Osteocyte (in vitro differentiated cells): ENCODE measurements at regions not wholly inside any gene's neighbourhood (a gene's known extent, or its start where the extent isn't known, plus 50 kb on each side); places are given as distances from the start of the nearest gene placed in this dataset.
"Not testable (repeated sequence)": the region's sequence is repeated elsewhere in the genome, so short reads cannot be mapped to it uniquely, and the experiment has no call there.

Experiments used
- DNase-seq: peaks from one replicate; pipeline ENCODE4 v3.0.0; 2021; ENCODE audit warnings: mixed read lengths; ENCODE audit not compliant: unreplicated experiment; ENCODE audit errors: extremely low spot score
- H3K27ac Mint-ChIP-seq: one replicate; pipeline ENCODE4 v1.8.0; 2021; ENCODE audit warnings: mild to moderate bottlenecking, mixed read lengths; ENCODE audit not compliant: unreplicated experiment
- H3K27me3 Mint-ChIP-seq: one replicate; pipeline ENCODE4 v1.8.0; 2021; ENCODE audit warnings: mixed read lengths; ENCODE audit not compliant: unreplicated experiment
- H3K36me3 Mint-ChIP-seq: one replicate; pipeline ENCODE4 v1.8.0; 2021; ENCODE audit warnings: mixed read lengths; ENCODE audit not compliant: unreplicated experiment
- H3K4me1 Mint-ChIP-seq: one replicate; pipeline ENCODE4 v1.8.0; 2021; ENCODE audit warnings: mixed read lengths; ENCODE audit not compliant: unreplicated experiment
- H3K4me3 Mint-ChIP-seq: one replicate; pipeline ENCODE4 v1.8.0; 2021; ENCODE audit warnings: mild to moderate bottlenecking, moderate library complexity, mixed read lengths; ENCODE audit not compliant: unreplicated experiment
- H3K9me3 Mint-ChIP-seq: one replicate; pipeline ENCODE4 v1.8.0; 2021; ENCODE audit warnings: mixed read lengths; ENCODE audit not compliant: unreplicated experiment
- CTCF ChIP-seq: fragments of 200-600 bp; sonication (generic); IDR thresholded peaks from 2 replicates; pipeline ENCODE4 v1.5.0; 2021; ENCODE audit warnings: antibody characterized with exemption, mild to moderate bottlenecking, moderate library complexity

DNA sequence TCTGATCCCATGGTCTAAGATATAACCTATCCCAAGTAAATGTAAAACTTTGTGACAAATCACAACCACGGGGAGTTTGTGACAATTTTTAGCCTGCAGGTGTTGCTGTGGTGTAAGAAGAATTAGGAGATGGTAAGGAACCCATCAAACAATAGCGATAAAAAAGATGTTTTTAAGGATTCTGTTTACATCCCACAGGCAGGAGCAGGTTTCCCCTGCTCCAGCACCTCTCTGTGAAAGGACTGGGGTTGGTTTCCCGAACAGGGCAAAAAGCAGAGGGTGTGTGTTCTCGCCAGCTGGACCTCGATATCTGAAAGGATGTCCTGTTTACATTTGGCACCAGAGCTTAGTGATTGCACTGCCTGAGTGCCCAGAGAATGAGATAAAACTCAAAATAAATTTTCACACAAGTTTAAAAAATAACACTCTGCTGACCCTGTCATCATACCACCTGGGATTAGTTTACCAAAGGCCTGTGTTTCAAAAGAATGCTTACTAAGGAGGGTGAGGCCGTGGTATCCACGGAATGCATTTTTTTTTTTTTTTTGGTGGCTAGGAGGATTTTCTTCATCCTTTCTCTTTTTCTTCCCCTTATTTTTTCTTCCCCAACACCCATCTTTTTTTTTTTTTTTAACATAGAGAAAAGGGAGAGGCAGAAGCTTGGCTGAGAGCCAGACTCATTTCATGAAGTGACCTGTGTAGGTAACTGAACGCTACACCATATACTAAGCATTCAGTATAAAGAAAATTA, 151.8 kb upstream of the DPH6 start:
- H3K36me3 Mint-ChIP-seq: peaks cover 4% of the 10 kb centered on the region
- no peak for DNase-seq
- H3K4me3 Mint-ChIP-seq: no peak overlapping the region
- H3K27ac Mint-ChIP-seq: peak overlapping the region; percentile 69
- H3K27me3 Mint-ChIP-seq: no peaks in the 10 kb centered on the region
- H3K9me3 Mint-ChIP-seq: peaks cover 11% of the 10 kb centered on the region
- TF ChIP-seq CTCF: peak; percentile 40
- H3K4me1 Mint-ChIP-seq: peaks cover 43% of the 10 kb centered on the region

DNA sequence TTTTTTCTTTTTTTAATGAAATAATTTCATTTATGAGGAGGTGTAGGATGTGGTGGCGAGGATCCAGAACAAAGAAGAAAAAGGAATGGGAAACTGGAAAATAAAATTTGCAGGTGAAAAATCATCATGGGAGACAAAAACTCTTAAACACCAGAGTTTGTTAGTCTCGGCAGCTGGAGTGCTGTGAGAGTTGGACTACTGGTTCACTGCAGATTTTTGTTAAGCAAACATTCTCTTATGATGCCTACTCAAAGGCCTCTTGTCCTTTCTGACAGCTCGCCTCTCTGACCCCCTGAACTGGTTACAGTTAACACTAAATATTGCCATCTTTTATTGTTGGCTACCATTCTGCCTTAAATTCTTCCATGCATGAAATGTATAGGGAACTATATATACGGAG, 152.4 kb upstream of the DPH6 start:
- H3K4me1 Mint-ChIP-seq: peaks cover 43% of the 10 kb centered on the region
- peaks cover 4% of the 10 kb centered on the region for H3K36me3 Mint-ChIP-seq
- H3K9me3 Mint-ChIP-seq: peaks cover 9% of the 10 kb centered on the region

DNA sequence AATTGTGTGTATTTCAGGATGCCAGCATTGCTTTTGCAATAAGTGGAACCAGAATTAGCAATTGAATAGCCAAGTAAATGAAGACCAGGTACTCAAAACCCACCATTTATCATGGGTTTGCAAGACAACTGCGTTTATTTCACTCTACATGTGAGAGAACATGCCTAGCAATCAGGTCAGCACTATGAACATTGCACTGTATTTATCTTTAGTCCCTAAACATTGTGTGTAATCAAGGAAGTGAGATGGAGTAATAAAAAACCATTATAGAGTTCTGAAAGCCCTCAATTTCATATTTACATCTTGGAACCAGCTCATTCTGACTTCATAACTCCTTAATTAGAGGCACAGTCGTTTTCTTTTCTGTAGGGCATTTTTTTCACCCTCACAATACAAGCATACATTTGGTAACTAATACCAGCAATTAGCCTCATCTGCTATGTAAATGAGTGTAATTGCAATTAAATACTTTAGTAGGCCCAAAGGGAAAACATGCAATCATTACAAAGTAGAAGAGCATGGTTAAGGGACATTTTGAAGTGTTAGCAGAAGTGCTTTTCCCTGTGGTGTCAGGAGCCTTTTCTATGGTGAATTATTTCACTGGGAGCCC, 153.1 kb upstream of the DPH6 start:
- Mint-ChIP-seq H3K36me3 (peaks cover 4% of the 10 kb centered on the region), H3K9me3 (peaks cover 8% of the 10 kb centered on the region), H3K27me3 (no peaks in the 10 kb centered on the region), H3K4me3 (no peak overlapping the region), H3K27ac (no peak overlapping the region), H3K4me1 (peaks cover 41% of the 10 kb centered on the region)
- DNase-seq: no peak
- no peak for TF ChIP-seq CTCF

More for the DNA sequence above, 152.4 kb upstream of the DPH6 start:
- no peak for DNase-seq
- Mint-ChIP-seq H3K4me3 (no peak overlapping the region), H3K27me3 (no peaks in the 10 kb centered on the region), H3K27ac (peak overlapping the region; percentile 69)
- TF ChIP-seq CTCF: no peak

DNA sequence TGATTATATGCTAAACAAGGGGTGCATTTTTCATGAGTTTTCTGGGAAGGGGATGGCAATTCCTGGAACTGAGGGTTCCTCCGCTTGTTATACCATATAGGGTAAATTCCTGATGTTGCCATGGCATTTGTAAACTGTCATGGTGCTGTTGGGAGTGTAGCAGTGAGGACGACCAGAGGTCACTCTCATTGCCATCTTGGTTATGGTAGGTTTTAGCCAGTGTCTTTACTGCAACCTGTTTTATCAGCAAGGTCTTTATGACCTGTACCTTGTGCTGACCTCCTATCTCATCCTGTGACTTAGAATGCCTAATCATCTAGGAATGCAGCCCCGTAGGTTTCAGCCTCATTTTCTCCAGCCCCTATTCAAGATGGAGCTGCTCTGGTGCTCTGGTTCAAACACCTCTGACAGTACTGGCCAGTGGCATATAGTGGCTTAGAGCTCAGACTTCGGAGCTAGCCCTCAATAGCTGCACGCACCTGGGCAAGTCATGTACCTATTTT, 154.2 kb upstream of the DPH6 start:
- DNase-seq, H3K27me3 Mint-ChIP-seq, H3K4me3 Mint-ChIP-seq, H3K36me3 Mint-ChIP-seq, H3K27ac Mint-ChIP-seq, H3K9me3 Mint-ChIP-seq: not testable (repeated sequence)
- peaks cover 48% of the 10 kb centered on the region for H3K4me1 Mint-ChIP-seq

DNA sequence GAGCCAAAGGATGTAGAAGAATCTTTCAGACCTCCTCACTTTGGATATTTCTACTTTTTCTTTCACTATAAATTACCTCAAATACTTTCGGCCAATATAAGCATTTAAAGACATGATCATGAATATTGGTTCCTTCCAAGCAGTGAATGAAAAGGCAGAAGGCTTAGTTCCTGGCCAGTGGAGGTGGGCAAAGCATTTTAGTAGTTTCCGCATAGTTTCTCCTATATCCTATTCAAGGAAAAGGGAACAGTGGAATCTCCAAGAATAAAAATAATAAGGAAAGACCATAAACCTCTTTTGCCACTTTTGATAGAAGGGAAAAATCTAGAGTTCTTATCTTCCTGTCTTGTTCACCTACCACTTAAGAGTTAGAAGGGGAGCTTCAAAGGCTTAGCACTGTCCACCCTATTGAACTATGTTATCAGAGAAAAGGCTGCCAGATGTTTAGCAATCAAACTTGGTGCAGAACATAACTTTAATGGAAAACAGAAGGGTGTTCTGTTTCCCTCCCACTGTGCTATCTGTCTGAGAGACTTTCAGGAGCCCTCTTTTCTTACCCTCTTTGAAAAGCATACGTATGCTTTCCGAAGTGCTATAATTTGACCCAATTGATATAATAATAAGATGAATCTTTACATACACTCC, 155.6 kb upstream of the DPH6 start:
- TF ChIP-seq CTCF: no peak
- H3K36me3 Mint-ChIP-seq: peaks cover 2% of the 10 kb centered on the region
- H3K4me1 Mint-ChIP-seq: peaks cover 58% of the 10 kb centered on the region
- H3K4me3 Mint-ChIP-seq: no peak overlapping the region
- DNase-seq: no peak
- H3K27ac Mint-ChIP-seq: no peak overlapping the region
- peaks cover 8% of the 10 kb centered on the region for H3K9me3 Mint-ChIP-seq
- no peaks in the 10 kb centered on the region for H3K27me3 Mint-ChIP-seq
